PFSK-1 (cell line): ENCODE measurements at regions not wholly inside any gene's neighbourhood (a gene's known extent, or its start where the extent isn't known, plus 50 kb on each side); places are given as distances from the start of the nearest gene placed in this dataset.

ENCODE experiments used
- POLR2AphosphoS5 ChIP-seq: IDR thresholded peaks from 2 replicates; pipeline ENCODE4 v1.6.1; 2012; ENCODE audit warnings: low read depth, mild to moderate bottlenecking, control low read depth, low read length, moderate library complexity
- SIN3A ChIP-seq: IDR thresholded peaks from 2 replicates; pipeline ENCODE4 v1.6.1; 2012; ENCODE audit warnings: mild to moderate bottlenecking, low read length, moderate library complexity, borderline replicate concordance; ENCODE audit not compliant: insufficient read depth

DNA sequence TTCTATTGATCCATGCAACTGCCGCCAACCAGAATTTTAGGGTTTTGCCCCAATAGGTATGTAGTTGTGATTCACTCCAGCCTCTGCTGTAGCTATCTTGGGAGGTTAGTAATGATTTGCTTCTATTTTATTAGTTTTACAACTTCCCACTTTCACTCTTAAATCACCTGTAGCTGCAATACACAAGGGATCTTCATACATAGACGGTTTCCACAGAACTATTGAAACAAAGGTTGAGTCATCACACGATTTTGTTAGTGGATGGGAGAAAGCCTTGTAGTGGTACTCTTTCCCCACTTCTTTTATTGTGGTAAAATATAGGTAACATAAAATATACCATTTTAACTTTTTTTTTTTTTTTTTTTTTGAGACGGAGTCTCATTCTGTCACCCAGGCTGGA, 104.2 kb upstream of the SPRED2 start:
- no peak for TF ChIP-seq SIN3A
- no peak for TF ChIP-seq POLR2AphosphoS5
